HG02798 (cell line): ENCODE measurements at regions not wholly inside any gene's neighbourhood (a gene's known extent, or its start where the extent isn't known, plus 50 kb on each side); places are given as distances from the start of the nearest gene placed in this dataset.

Experiments used
- ATAC-seq: cut with Tn5 transposase; IDR thresholded peaks from one replicate; pipeline ENCODE4 v1.9.1; 2021; ENCODE audit warnings: mild to moderate bottlenecking; ENCODE audit not compliant: unreplicated experiment, poor library complexity

DNA sequence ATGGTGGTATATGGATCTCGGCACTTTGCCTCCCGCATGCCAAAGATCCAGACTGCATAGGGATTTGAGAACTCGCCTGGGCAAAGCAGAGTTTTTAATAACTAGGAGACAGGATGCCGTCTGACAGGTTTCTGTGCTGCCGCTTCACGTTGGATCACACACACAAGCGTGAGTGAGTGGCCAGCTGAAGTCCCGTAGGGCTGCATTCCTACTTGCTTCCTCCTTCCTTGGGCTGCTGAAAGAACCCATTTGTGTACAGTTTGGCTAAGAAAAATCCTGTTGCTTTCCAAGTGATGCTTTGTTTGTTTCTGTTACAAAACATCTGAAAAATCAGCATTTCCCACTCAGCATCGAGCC, 604.3 kb upstream of the CFAP20DC start:
- no peak for ATAC-seq

DNA sequence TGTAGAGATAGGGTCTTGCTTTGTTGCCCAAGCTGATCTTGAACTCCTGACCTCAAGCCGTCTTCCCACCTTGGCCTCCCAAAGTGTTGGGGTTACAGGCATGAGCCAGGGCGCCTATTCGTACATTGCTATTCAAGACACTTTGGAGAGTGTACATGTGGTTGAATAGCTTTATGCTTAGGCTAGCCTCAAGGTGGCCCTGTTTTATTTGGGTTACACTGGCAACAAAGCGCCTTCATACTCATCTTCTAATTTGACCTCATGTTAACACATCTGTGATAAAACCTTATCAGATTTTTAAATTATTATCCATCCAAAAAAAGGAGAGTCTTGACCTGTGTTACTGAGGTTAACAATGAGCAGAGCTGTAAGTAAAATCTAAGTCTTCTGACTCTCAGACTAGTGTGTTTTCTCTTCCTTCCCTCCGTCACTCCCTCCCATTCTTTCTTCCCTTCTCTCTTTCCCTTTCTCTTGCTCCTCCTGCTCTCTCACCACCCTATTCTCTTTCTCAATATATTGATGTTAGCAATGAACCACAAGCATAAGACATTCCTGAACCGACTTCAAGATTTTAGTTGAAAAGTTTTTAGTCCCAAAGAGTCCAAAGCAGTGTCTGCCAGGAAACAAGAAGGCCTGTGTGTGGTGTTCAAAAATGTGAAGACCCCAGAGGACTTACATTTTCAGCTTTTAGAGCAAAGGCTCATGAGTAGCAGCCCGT, 603.7 kb upstream of the CFAP20DC start:
- ATAC-seq = no peak

DNA sequence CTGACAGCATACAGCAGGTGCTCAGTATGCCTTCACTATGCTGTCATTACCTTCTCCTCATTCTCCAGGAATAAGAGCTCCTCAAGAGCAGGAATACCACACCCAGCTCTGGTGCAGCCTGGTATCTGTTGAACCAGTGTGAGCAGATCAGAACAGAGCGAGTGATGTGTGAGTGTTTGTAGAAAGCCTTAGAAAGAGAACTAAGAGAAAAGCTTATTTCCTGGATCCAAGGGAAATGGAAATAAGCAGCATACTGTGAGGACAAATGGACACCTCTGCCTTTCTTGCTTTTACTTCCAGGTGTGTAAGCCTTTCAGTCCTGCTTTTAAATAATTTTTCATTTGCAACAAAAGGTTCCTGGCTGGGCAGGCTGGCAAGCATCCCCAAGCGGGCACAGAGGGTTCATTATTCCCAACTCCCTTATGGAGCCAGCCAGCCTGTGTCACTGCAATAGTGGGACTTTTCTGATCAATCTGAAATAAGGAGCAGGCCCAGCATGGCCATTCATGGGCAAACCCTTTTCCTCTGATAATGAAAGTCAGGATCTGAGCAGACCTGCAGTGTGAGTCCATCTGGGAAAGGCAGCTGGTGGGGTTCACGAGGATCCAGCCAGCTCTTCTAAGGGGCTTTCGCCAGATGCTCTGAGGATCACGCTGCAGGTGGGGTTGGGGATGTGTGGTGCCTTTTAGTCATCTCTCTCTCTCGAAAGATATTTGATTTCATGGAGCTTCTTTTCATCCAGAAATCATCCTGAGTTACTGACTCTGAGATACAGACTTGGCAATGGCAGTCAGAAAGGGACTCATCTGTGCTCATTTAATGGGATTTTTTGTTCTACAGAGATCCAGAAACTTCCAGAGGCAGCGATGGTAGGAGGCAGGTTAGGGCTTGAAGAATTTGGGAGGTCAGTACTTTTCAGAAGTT, 594.9 kb upstream of the CFAP20DC start:
- no peak for ATAC-seq

DNA sequence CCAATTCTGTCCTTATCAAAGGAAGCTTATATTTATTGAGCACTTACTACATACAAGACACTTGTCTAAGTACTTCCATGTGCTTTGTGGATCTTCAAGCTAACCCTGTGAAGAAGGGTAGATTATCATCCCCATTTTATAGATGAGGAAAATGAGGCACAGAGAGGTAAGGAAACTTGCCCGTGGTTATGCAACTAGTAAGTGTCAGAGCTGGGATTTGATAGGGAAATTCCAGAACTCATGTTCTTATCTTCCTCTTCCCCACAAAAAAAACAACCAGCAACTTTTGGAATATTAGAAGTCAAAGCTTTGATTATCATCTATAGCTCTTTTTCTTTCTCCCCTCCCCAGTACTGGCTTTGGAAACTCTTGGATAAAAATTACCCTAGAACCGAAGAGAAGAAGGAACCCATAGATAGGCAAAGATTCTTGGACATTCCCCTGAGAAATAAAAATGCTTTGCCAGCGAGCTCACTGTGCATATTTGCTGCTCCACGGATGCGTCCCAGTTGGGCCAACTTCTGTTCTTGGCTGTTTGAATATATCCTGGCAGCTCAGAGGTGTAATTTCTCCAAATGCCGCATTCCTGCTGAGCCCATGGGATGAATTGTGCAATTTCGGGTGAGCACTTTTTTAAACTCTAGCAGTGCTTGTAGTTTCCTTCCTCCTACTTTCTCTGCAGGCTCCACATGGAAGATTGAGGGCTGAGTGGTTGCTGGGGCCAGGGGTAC, 591.5 kb upstream of the CFAP20DC start:
- ATAC-seq = no peak

DNA sequence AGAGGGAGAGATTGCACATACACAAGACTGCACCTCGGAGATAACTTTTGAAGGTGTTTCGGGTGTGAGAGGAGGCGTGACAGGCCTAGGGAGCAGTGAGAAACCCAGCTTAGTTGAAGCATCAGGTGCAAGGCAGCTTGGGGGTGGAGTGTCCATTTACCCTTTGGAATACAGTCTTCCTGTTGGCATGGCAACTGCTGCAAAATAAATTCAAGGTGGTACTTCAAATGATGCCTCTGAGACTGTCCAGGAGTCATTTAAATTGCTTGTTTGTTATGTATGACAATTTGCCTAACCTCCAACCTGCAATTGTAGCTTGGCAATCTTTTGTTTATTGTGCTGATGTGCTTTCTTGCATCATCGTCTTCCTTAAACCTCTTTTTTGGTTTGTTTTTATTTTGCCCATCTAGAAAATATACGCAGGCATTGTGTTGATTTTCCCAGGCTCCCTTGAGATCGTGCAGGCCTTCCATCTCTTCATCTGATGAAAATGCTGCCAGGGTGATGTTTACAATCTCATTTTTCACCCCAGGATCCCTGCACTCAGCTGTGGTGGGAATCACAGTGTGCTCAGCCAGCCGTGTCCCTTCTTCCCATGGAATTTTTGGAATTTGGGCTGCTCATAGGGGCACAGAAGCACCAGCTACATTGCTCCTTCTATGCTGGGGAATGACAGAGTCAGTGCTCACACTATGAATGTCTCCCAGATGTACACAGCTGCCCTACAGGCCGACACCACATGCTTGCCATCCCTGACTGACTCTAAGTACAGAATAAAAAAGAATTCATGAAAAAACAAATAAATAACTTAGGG, 583.1 kb upstream of the CFAP20DC start:
- no peak for ATAC-seq

DNA sequence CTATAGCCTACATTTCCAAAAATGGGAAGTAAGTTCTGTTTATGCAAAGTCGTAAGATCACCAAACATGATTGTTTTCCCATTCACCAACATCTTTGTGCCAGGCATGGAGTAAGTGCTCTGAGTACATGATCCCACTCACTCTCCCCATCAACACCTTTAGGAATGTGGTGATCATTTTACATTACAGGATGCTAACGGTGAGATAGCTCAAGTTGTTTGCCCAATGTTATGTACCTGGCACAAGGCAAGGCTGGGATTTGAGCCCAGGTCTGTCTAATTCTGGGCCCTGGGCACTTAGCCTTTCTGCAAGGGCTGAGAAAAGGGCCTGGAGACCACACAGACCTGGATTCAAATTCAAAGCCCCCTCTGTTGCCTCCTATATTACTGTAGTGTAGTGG, 581.7 kb upstream of the CFAP20DC start:
- no peak for ATAC-seq

DNA sequence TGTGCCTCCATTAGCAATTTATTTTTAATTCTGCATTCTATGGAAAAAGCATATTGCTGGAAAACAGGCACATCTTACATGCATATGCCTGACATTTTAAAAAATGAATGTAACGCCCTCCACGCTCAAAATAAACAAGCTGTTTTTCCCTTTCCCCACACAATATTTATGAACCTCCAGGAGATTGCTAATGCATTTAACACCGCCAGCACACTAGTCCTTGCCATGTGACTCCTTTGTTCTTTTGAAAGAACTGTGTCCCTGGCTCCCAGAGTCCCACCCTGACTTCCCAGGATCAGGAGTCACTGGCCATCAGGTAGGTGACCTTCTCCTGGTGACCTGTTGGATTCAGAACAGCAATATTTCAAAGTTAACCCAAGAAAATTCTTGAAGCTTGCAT, 571.2 kb upstream of the CFAP20DC start:
- ATAC-seq = no peak

DNA sequence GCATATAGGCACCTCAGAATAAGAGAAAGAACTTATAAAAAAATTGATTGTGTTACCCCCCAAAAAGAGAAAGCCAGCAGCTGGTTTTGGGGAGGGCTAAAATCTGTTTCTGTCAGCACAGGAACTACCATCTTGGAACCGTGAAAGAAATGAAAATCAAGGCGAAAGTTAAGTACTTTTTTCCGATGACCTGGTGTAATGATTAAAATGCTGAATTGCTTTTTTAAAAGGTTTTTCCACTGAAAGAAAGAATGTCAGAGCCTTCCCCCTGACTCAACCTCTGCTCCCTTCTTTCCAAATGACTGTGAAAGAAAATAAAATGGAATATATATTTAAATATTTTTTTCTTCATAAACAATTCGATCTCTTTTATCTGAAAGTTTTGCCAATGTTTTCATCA, 570.5 kb upstream of the CFAP20DC start:
- no peak for ATAC-seq

DNA sequence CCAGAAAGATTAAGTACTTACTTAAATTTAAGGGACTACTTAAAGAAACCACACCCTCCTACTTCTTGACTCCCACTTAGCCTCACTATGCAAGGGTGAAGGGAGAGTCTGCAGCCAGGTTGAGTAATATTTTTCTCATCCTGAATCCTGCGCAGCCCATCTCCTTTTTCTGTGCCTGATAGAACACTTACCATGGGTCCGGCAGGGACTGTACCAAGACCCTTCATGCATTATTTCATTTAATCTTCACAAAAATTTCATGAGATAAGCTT, 562.6 kb upstream of the CFAP20DC start:
- ATAC-seq = no peak

DNA sequence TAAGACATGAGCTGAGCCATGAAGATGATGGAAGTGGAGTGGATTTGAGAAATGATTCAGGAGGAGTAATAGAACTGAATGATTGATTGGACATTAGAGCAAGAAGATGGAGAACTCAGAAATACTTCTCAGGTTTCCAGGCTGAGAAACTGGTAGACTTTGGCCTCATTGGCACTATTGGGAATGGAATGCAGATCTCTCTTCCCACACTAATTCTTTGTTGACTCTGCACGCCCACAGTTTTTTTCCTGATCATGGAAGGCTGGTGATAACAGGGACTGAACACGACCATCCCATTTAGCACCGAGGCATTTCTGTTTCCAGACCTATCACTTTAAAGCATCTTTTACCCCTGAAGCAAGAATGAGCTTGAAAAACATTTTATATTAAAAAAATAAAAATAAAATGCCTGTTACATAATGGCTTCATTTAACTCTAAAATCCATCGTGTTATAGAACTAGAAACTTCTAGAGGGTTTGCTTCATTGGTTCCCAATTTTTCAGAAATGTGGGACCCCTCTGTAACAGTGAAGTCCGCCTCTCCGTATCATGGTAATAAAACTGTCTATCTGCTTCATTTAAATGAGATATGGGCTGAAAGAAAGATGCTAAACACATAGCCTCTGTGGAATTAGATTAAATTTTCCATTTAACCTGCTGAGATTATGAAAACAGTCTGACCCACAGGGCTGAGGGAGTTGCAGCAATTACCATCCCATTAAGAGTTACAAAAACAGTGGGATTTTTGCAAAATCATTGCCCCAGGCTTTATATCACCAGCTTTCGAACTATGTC, 562.0 kb upstream of the CFAP20DC start:
- ATAC-seq = no peak

DNA sequence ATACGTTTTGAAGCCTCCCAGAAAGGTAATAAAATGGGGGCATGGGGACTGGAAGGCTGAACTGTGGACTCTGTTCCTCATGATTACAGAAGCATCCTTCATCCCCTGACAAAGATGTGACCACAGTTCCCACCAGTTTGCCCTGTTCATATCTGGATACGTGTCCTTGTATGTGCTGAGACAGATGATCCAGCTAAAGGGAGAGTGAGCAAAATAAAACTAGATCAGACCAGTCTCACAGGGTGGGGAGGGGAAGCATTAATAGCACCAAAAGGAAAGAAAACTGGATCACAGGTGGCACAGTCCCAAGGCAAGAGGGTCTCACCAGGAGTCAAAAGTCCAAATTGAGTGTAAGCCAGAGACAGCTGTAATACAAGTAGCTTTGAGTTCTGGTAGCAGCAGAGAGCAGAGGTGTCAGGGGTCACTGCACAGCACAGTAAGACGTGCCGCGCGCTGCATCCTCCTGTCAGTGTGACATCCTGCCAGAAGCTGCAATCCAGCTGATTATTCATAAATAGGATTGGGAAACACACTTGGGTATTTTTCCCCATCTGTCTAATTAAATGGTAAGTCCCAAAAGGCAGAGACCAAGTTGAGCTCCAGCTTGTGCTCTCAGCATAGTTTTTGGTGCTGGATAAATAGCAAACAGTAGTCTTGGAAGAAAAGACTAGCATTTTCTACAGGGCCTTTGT, 560.0 kb upstream of the CFAP20DC start:
- no peak for ATAC-seq

DNA sequence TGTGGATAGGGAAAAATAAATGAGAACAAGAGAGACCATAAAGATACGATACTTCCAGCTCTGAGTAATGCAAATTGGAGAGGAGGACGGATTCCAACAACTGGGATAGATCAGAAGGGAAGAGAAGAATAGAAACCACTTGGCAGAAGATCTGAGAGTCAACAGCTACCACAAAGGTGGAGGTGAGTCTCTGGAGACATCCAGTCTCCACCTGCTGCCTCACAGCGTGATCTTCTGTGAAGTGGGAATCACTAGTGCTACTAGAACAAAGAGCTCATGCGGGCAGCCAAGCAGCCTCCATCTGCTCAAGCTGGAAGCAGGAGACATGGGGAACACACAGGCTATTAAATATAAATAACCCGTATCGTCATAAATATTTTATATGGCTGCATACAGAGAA, 558.5 kb upstream of the CFAP20DC start:
- ATAC-seq = no peak

DNA sequence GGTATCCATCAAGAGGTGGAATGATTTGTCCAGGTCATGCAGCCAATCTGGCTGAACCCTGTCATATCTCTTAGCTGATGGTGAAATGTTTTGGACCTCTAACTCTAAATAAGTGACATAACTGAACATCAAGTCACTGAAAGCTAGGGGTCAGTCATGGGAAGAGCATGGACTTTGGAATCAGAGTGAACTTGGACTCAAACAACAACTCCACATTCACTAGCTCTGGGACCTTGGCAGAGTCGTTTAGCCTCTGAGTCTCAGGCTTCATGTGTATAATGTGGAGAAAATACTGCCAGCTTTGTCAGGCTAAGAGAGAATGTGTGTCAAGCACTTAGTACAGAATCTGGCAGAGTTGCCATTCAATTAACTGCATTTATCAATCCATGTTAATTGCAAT, 557.8 kb upstream of the CFAP20DC start:
- ATAC-seq = no peak

DNA sequence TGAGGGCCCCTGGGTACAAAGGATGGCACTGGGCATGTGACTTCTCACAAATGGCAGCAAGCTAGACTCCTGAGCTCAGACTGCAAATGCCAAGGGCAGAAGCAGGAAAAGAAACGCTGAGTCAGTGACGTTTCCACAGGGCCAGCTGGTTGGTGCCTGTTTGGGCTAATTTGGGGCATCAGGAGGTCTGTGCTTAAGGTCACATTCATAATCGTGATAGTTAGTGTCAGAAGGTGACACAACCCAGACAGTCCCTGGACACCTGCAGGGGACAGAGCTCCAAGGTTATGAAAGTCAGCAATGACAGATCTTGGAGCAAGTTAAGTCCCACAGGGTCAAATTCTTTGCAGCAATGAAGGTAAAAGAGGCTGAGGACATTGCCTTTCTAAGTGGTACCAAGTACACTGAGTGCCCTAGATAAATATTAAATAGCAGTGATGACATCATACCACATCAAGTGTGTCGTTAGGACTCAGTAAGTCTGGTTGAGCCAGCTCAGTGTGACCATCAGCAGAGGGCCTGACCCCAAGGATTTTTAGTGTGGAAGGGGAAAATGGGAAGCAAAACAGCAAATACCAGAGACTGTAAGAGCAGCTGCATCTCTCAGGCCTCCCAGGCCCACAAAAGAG, 556.9 kb upstream of the CFAP20DC start:
- no peak for ATAC-seq

DNA sequence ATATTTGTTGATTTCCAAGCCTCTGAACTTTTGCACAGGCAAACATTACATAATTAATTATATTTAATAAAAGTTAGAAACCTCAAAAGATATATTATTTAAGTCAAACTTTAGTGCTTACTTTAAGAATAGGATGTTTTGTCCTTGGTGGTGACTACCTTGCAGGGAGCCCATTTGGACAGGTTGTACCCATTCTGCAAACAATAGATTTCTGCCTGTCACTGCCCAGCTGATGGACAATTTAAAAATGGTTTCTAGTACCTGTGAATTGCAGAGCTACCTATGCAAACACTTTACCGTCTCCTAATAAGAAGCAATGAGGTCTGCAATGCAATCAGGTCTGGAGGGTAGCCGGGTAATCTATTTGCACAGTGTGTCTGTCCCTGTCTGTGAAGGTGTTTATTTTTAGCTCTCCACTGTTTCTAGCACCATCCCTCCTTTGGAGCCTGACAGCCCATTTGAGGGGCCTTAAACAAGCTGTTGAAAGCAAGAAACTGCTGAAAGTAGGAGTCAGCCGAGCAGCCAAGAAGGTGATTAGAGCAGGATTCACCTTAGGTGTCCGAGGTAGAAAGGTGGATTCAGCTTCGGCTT, 556.2 kb upstream of the CFAP20DC start:
- no peak for ATAC-seq

DNA sequence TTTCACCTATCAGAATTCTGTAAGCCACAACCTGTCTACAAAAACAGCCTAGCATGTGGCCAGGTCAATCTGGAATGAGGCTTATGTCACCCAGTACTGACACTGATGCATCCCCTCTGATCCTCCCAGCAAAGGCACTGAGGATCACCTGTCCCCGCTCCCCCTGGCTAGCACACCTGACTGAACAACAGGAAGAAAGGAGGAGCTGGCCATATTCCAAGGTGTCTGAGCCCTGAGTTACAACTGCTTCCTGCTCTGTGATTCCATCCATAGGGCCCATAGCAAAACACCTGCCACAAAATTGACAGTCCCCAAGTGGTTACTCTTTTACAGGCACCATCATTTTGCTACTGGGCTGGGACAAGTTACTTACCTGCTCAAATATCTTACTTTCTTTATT, 555.5 kb upstream of the CFAP20DC start:
- no peak for ATAC-seq

DNA sequence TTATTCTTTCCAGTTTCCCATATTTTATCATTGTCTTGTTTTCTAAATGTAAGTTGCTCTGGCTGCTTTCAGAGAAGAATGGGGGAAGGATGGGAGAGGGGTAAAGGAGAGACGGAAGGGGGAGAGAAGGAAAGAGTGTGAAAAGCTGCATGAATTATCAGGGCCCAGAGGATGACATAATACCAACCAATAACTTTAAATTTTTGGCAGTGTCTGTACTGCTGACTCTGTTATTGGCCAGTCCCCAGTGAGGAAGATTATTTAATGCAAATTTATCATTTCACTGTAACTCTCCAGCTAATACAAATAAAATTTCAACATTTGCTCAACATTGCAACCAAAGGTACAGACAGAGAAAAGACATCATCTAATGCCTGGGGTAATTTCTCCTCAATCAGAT, 551.7 kb upstream of the CFAP20DC start:
- no peak for ATAC-seq

DNA sequence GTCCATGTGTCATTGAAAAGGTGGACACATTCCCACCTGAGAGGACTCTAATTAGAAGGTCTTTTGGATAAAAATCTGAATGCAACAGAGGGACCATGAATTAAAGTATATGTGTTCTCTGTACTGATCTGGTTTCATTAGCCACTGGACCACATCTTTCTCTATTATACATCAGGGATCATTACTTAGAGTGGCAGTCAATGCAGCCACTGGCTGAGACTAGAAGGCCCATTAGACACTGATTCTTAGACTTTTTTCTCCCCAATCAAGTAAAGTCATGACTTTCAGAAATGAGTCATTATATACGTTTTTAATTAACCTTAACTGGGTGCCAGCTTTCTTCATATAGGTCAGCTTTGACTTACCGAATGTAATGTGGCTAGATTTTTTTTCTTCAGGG, 550.8 kb upstream of the CFAP20DC start:
- no peak for ATAC-seq
